ENCODE measurements at regions not wholly inside any gene's neighbourhood (a gene's known extent, or its start where the extent isn't known, plus 50 kb on each side); places are given as distances from the start of the nearest gene placed in this dataset.

- no peak for TF ChIP-seq POLR2A (IDR thresholded peaks at IDR 0.05)
- no peak for TF ChIP-seq CTCF (IDR thresholded peaks at IDR 0.05)
Observed at GRCh38 chr5:153267506-153267905, 223.0 kb upstream of the GRIA1 start.
